ENCODE measurements at regions not wholly inside any gene's neighbourhood (a gene's known extent, or its start where the extent isn't known, plus 50 kb on each side); places are given as distances from the start of the nearest gene placed in this dataset.

DNA sequence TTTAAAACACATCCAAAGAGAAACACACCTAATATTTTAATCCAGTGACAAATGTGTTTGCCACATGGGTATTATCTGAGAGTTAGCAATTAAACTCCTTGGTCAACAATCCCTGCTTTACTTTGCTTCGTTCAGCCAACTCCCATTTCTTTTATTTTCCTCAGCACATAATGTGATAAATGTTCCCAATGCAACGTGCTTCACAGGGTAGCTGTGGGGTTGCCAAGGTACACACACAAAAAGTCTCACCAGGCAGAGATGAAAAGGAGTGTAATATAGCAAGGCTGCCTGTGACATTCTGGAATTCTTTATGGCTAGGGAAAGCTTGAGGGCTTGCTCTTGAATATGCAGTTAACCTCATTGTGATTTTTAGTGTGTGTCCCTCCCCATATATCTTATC, 208.0 kb upstream of the DIO2 start:
- Histone ChIP-seq H3K27ac (ENCODE audit: insufficient read depth, low read depth, low read length) (no peak overlapping the region), H3K9ac (replicated peaks; ENCODE audit: extremely low read depth, insufficient read depth, low read length) (no peak overlapping the region), H3K9me3 (replicated peaks; ENCODE audit: control insufficient read depth, insufficient read depth, low read length) (no peaks in the 10 kb centered on the region), H4K20me1 (replicated peaks; ENCODE audit: control insufficient read depth, extremely low read depth, insufficient read depth, low read length) (no peaks in the 10 kb centered on the region), H3K9me1 (replicated peaks; ENCODE audit: control insufficient read depth, extremely low read depth, insufficient read depth, low read length) (no peaks in the 10 kb centered on the region), H3K4me3 (replicated peaks in 1 of 3; ENCODE audit: insufficient read depth in 1 of 3, low read depth in 1 of 3, low read length in 3 of 3) (no peak overlapping the region), H2AFZ (ENCODE audit: low read depth, low read length) (no peak overlapping the region), H3K27me3 (ENCODE audit: control insufficient read depth in 2 of 2, insufficient read depth in 2 of 2, low read length in 2 of 2) (no peaks in the 10 kb centered on the region), H3K79me2 (ENCODE audit: control insufficient read depth, insufficient read depth, low read length) (no peaks in the 10 kb centered on the region), H3K4me1 (ENCODE audit: control insufficient read depth, extremely low read depth, insufficient read depth, low read length) (no peaks in the 10 kb centered on the region), H3K36me3 (ENCODE audit: control insufficient read depth in 2 of 2, extremely low read depth in 1 of 2, insufficient read depth in 2 of 2, low read length in 2 of 2) (no peaks in the 10 kb centered on the region), H3K4me2 (ENCODE audit: insufficient read depth, low read length) (no peak overlapping the region)
- no peak for TF ChIP-seq MYC (IDR thresholded peaks at IDR 0.05; ENCODE audit: low read depth, low read length)
- ChIA-PET CTCF (no interaction called here), POLR2A (no interaction called here)
- FAIRE-seq (no peak), DNase-seq (ENCODE audit: low read depth, low spot score) (no peak)
- intact Hi-C loops (cut with micrococcal nuclease) (no loop called here), dilution Hi-C loops (cut with MboI; ENCODE audit: extremely low pct_ligation_motif_present, low sequenced_read_pairs) (no loop called here)
- BruUV-seq (replicated peaks), result no TSS peak

DNA sequence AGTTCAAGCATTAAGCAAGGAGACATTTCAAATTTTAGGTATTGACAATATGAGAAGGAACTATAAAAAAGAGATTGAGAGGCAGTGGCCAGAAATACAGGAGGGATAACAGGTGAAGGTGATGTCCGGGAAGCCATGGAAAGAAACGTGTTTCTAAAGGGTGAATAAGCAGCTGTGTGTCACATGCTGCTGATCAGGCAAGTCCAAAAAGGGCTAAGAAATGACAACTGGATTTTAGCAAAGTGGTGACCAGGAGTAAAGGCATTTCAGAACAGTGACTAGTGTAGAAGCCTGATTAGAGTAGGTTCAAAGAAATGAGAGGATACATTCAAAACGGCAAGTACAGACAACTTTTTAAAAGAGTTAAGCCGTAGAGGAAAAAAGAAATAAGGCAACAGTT, 204.3 kb upstream of the DIO2 start:
- Histone ChIP-seq H3K4me3 (replicated peaks in 1 of 3; ENCODE audit: insufficient read depth in 1 of 3, low read depth in 1 of 3, low read length in 3 of 3) (no peak overlapping the region), H3K9me1 (replicated peaks; ENCODE audit: control insufficient read depth, extremely low read depth, insufficient read depth, low read length) (no peaks in the 10 kb centered on the region), H3K9me3 (replicated peaks; ENCODE audit: control insufficient read depth, insufficient read depth, low read length) (no peaks in the 10 kb centered on the region), H3K27ac (ENCODE audit: insufficient read depth, low read depth, low read length) (no peak overlapping the region), H3K4me1 (ENCODE audit: control insufficient read depth, extremely low read depth, insufficient read depth, low read length) (no peaks in the 10 kb centered on the region), H3K4me2 (ENCODE audit: insufficient read depth, low read length) (no peak overlapping the region), H3K79me2 (ENCODE audit: control insufficient read depth, insufficient read depth, low read length) (no peaks in the 10 kb centered on the region), H2AFZ (ENCODE audit: low read depth, low read length) (no peak overlapping the region), H4K20me1 (replicated peaks; ENCODE audit: control insufficient read depth, extremely low read depth, insufficient read depth, low read length) (no peaks in the 10 kb centered on the region), H3K9ac (replicated peaks; ENCODE audit: extremely low read depth, insufficient read depth, low read length) (no peak overlapping the region), H3K27me3 (ENCODE audit: control insufficient read depth in 2 of 2, insufficient read depth in 2 of 2, low read length in 2 of 2) (no peaks in the 10 kb centered on the region), H3K36me3 (ENCODE audit: control insufficient read depth in 2 of 2, extremely low read depth in 1 of 2, insufficient read depth in 2 of 2, low read length in 2 of 2) (no peaks in the 10 kb centered on the region)
- DNase-seq (ENCODE audit: low read depth, low spot score) (no peak), FAIRE-seq (no peak)
- no peak for TF ChIP-seq POLR2AphosphoS5 (IDR thresholded peaks at IDR 0.05; ENCODE audit: insufficient read depth, low read depth, low read length)
- TF ChIP-seq GATA2 (IDR thresholded peaks at IDR 0.05; ENCODE audit: insufficient read depth, insufficient read length, low read depth, low read length), result no peak
- TF ChIP-seq, protein P1, sequence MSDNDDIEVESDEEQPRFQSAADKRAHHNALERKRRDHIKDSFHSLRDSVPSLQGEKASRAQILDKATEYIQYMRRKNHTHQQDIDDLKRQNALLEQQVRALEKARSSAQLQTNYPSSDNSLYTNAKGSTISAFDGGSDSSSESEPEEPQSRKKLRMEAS (IDR thresholded peaks at IDR 0.05; ENCODE audit: insufficient read depth, insufficient read length), result no peak
- TF ChIP-seq FOS (IDR thresholded peaks at IDR 0.05; ENCODE audit: borderline replicate concordance, insufficient read depth, low read length), result no peak
- TF ChIP-seq, protein P2, sequence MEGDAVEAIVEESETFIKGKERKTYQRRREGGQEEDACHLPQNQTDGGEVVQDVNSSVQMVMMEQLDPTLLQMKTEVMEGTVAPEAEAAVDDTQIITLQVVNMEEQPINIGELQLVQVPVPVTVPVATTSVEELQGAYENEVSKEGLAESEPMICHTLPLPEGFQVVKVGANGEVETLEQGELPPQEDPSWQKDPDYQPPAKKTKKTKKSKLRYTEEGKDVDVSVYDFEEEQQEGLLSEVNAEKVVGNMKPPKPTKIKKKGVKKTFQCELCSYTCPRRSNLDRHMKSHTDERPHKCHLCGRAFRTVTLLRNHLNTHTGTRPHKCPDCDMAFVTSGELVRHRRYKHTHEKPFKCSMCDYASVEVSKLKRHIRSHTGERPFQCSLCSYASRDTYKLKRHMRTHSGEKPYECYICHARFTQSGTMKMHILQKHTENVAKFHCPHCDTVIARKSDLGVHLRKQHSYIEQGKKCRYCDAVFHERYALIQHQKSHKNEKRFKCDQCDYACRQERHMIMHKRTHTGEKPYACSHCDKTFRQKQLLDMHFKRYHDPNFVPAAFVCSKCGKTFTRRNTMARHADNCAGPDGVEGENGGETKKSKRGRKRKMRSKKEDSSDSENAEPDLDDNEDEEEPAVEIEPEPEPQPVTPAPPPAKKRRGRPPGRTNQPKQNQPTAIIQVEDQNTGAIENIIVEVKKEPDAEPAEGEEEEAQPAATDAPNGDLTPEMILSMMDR (IDR thresholded peaks at IDR 0.05; ENCODE audit: extremely low read depth in 1 of 2, insufficient read depth in 1 of 2, low read depth in 1 of 2, low read length in 2 of 2), result no peak
- TF ChIP-seq POLR2A (IDR thresholded peaks at IDR 0.05; ENCODE audit: low read depth, low read length), result no peak
- TF ChIP-seq EZH2 (IDR thresholded peaks at IDR 0.05; ENCODE audit: borderline replicate concordance, low read depth, low read length, severe bottlenecking), result no peak
- TF ChIP-seq JUN (IDR thresholded peaks at IDR 0.05; ENCODE audit: borderline replicate concordance, insufficient read depth, insufficient read length, low read depth), result no peak
- TF ChIP-seq MYC (IDR thresholded peaks at IDR 0.05; ENCODE audit: low read depth, low read length), result no peak
- CTCF ChIA-PET, result no interaction called here
- dilution Hi-C loops (cut with MboI; ENCODE audit: extremely low pct_ligation_motif_present, low sequenced_read_pairs) (no loop called here), intact Hi-C loops (cut with micrococcal nuclease) (no loop called here)
- BruUV-seq (replicated peaks), result no TSS peak
- POLR2A ChIA-PET, result no interaction called here

Data from endothelial cell of umbilical vein (primary cell).